GM19467 (cell line): ENCODE measurements at regions not wholly inside any gene's neighbourhood (a gene's known extent, or its start where the extent isn't known, plus 50 kb on each side); places are given as distances from the start of the nearest gene placed in this dataset.

Source experiments
- ATAC-seq: cut with Tn5 transposase; IDR thresholded peaks from one replicate; pipeline ENCODE4 v1.9.1; 2021; ENCODE audit warnings: mild to moderate bottlenecking, moderate library complexity; ENCODE audit not compliant: unreplicated experiment

DNA sequence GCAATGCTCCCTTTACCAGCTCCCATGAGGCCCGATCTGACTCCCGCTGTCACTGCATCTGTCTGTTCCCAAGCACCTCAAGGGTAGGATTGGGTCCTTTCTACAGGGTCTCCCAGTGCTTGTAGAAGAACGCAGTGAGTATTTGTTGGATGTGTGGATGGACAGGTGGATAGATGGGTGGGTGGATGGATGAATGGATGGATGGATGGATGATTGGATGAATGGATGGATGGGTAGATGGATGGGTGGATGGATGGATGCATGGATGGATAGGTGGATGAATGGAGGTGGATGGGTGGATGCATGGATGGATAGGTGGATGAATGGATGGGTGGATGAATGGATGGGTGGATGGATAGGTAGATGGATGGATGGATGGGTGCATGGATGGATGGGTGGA, 91.6 kb downstream of the HS1BP3 start:
- no peak for ATAC-seq

DNA sequence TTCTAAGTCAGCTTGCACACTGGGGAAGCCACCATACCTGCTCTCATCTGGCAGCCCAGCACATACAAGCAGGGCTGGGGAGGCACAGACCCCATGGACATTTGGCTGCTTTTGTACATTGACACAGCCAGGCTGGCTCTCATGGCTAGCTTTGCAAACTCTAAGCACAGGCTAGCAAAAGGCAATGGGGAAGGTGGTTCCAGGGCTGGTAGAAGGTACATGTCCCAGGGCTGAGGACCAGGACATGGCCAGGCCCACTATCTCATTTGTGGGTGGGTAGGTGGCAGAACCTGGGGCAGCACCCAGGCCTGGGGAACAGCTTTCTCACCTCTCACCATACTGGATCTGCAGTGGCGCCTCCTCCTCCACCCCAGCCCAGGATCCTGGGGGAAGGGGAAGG, 90.9 kb downstream of the HS1BP3 start:
- no peak for ATAC-seq

DNA sequence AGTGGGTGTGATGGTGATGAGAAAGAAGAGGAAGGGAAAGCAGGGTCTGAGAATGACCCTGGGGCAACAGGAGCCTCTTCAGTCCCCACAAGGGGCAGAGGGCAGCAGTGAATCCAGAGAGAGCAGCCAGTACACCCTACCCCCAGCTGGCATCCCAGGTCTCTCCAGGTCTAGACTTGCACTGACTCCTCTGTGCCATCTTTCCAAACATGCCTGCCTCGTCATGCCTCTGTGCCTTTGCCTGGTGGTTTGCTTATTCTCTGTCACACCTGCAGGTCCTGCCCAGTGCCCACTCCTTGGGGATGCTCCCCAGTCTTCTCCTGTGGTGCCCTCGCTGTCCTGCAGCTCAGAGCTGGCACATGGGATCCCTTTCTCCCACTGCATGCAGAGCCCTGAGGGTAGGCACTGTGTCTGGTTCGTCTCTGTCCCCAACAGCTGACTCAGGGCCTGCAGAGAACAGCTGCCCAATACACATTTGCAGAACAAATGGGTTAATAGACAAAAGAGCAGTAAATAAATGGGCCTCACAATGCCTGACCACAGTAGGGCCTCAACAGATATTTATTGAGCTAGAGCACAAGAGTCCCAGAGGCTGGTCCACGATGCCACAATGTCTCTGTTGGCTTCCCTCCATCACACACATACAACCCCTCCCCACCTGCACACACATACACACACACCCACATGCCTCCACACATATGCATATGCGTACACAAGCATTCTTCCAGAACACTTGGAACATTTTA, 89.8 kb downstream of the HS1BP3 start:
- ATAC-seq = no peak

DNA sequence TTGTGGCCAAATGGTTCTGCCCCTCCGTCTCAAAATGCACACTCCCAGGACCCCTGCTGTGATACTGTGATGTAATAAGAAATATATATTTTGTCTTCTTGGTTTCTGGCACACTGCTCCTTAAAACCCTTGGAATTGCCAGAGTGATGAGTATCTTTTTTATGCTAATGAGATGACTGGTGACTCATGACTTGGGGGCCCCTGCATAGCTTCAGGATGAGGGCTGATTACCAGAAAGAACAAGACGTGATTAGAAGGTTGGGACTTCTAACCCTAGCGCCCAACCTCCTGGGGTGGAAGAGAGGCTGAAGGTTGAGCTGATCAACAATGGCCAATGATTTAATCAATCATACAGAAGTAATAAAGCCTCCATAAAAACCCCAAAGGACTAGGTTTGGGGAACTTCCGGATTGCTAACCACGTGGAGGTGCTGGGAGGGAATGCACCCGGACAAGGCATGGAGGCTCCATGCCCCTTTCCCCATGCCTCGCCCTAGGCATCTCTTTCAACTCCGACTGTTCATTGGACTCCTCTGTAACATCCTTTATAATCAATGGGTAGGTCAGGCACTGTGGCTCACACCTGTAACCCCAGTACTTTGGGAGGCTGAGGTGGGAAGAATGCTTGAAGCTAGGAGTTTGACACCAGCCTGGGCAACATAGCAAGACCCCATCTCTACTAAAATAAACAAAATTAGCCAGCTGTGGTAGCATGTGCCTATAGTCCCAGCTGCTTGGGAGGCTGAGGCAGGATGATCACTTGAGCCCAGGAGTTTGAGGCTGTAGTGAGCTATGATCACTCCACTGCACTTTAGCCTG, 89.1 kb downstream of the HS1BP3 start:
- no peak for ATAC-seq

DNA sequence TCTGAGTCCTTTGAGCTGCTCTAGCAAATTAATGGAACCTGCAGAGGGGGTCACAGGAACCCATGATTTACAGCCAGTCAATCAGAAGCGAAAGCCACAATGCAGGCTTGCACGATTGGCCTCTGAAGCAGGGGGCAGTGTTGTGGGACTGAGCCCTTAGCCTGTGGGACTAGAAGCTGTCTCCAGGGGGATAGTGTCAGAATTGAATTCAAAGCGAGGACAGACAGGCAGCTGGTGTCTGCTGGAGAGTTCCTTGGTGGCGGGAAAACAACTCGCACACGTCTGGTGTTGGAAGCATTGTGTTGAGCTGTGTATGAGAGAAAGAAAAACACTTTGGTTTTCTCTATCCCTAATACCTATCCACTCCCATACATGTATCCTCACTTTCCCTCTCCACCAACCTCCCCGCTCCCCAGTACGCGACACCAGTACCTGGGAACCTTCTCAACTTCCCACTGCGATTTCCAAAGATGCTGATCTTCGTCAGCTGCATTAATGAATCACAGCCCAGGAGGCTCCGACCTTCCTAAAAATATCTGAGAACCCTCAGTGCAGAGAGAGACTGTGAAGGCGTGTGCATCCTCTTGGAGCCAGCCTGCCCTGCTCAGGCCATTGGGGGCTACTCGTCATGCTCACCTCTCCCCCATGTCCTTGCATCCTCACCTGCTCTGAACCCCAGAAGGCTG, 88.2 kb downstream of the HS1BP3 start:
- ATAC-seq = no peak

DNA sequence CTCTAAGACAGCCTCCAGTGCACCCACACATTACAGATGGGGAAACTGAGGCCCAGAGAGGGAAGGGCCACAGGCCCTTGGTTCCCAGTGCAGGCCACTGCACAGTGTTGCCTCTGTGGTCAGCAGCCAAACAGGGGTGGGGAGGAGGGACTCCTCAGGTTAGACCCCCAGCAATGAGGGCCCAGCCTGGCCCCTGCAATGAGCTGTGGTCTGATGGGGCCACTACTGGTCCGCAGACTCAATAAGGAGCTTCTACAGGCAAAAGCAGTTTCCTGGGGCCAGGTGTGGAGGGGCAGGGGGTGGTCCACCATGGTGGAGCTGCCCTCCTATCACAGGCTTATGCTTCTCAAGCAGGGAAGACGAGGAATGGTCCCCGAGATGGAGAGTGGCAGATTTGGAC, 87.6 kb downstream of the HS1BP3 start:
- no peak for ATAC-seq

DNA sequence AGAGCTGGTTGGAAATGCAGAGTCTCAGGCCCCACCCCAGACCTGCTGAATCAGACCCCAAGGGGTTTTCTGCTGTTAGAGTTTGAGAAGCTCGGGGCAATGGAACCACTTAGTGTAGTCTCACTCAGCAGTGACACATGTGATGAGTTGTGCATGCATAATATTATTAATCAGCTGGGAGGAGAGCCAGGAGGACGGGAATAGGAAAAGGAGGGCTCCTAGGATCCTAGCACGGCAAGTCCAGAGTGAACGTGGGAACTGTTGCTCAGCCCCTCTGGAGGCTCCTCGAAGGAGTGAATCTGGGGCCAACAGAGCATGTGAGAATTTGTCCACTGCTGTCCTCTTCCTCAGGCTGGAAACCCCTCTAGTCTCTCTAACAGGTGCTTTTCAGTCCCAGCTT, 87.1 kb downstream of the HS1BP3 start:
- ATAC-seq = no peak

DNA sequence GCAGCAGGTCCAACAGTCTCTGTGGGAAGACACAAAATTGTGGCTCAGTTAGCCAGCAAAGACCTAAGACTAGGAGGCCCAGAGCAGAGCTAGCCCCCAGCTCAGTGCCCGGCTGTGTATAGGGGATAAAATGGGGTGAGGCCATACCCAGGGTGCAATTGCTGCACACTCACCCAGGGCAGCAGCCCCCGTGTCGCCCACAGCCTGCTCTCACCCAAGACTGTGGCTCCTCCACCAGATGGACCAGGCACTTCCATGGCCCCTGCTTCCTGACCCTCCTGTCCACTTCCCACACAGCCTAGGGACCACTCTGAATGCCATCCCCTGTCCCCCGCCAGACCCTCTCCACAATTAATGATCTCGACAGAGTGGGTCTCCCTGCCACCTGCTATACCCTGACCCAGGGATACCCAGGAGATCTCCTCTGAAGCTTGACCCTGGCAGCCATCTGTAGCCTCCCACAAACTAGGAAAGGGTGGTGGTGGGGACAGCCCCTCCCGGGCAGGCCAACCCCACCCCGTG, 85.7 kb downstream of the HS1BP3 start:
- ATAC-seq = no peak

DNA sequence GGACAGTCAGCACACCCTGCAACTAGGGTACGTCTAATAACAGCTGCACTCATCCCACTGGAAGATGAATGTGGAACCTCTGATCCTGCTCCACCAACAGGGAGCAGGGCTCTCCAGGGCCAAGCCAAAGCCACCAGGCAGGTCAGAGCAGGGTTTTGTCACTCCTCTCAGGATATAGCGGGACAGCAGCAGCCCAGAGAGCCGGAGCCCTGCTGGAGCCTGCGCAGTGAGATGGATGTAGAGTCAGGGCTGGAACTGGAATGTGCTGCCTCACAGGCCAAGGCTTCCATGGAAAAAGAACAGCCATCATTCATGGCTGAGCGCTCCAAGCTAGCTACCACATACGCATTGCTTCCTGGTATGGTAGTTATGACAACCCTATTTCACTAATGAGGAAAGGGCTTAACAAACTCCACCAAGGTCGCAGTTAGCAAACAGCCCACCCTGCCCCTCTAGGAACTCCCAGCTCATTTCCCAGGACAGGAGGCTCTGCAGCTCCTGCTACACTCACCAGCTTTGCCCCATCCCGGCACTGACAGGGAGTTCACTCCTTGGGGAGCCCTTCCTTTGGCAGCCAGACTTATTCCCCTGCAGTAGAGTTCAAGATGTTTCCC, 85.2 kb downstream of the HS1BP3 start:
- ATAC-seq = no peak

DNA sequence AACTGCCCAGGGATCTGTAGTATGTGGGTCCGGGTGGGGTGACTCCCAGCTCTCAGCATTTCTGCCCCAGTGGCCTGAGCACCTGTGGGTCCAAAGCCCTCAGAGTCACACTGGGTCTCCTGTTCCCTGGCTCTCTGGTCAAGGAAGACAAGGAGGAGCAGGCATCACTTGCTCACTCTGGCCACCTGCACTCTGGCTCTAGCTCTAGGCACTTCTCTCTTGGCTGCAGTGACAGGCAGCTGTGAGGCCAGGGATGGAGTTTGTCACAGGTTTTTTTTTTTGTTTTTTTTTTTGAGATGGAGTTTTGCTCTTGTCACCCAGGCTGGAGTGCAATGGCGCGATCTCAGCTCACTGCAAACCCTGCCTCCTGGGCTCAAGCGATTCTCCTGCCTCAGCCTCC, 84.6 kb downstream of the HS1BP3 start:
- ATAC-seq = no peak

DNA sequence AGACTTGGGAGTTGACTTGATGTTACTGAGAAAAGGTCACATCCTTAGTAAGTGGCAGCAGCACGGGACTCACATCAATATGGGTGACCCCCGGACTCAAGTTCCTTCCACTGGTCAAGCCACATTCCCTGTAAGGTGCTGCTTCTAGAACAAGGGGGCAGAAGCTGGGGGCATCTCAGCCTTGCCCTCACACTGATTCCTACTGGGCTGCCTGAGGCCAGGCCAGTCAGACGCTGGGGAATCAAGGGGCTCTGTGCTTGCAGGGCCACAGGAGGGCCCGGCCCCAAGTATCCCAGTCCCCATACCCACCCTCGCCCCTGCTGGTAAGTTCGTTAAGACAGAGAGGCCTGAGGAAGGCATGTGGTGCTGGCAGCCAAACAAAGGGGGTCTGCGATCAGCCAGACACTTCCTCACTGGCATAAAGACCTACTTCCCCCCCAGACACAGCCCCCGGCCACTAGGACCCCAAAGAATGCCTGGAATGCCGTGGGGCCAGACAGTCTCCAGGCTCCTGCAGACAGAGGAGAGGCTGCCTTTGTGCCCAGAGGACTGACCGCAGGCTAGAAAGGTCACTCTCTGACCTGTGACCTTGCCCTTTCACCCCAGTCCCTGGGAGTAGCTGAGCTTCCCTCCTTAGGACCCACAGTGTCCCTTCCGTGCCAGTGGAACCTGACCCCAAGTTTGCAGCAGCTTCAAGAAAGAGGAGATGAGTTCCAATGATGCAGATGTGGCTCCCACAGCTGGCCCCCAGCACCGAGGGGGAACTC, 83.6 kb downstream of the HS1BP3 start:
- ATAC-seq = no peak
